Progenitor cell of endocrine pancreas (in vitro differentiated cells): ENCODE measurements at regions not wholly inside any gene's neighbourhood (a gene's known extent, or its start where the extent isn't known, plus 50 kb on each side); places are given as distances from the start of the nearest gene placed in this dataset.

Source experiments
- DNase-seq: peaks from one replicate; pipeline ENCODE4 v3.0.0; 2021; ENCODE audit warnings: low spot score; ENCODE audit not compliant: unreplicated experiment
- H3K27ac Mint-ChIP-seq: 2 replicates; pipeline ENCODE4 v1.8.0; 2021; ENCODE audit warnings: mild to moderate bottlenecking, moderate library complexity, mixed read lengths
- H3K27me3 Mint-ChIP-seq: 2 replicates; pipeline ENCODE4 v1.8.0; 2021; ENCODE audit warnings: mixed read lengths
- H3K36me3 Mint-ChIP-seq: 2 replicates; pipeline ENCODE4 v1.8.0; 2022; ENCODE audit warnings: mixed read lengths; ENCODE audit not compliant: insufficient read depth
- H3K4me1 Mint-ChIP-seq: 2 replicates; pipeline ENCODE4 v1.8.0; 2021; ENCODE audit warnings: low read depth, mixed read lengths
- H3K4me3 Mint-ChIP-seq: 2 replicates; pipeline ENCODE4 v1.8.0; 2021; ENCODE audit warnings: low read depth, mild to moderate bottlenecking, moderate library complexity, mixed read lengths
- H3K9me3 Mint-ChIP-seq: 2 replicates; pipeline ENCODE4 v1.8.0; 2021; ENCODE audit warnings: low read depth, mixed read lengths
- TF ChIP-seq, protein P1 (sequence below): fragments of 200-600 bp; sonication (generic); IDR thresholded peaks from one replicate; pipeline ENCODE4 v1.5.0; 2021; ENCODE audit warnings: antibody characterized with exemption, mild to moderate bottlenecking; ENCODE audit not compliant: unreplicated experiment

GRCh38 chr2:159855557-159856061 is 57.6 kb upstream of the CD302 start:
- no peak overlapping the region for H3K4me3 Mint-ChIP-seq
- TF ChIP-seq, protein P1, sequence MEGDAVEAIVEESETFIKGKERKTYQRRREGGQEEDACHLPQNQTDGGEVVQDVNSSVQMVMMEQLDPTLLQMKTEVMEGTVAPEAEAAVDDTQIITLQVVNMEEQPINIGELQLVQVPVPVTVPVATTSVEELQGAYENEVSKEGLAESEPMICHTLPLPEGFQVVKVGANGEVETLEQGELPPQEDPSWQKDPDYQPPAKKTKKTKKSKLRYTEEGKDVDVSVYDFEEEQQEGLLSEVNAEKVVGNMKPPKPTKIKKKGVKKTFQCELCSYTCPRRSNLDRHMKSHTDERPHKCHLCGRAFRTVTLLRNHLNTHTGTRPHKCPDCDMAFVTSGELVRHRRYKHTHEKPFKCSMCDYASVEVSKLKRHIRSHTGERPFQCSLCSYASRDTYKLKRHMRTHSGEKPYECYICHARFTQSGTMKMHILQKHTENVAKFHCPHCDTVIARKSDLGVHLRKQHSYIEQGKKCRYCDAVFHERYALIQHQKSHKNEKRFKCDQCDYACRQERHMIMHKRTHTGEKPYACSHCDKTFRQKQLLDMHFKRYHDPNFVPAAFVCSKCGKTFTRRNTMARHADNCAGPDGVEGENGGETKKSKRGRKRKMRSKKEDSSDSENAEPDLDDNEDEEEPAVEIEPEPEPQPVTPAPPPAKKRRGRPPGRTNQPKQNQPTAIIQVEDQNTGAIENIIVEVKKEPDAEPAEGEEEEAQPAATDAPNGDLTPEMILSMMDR: no peak

GRCh38 chr2:159855143-159855542 is 57.1 kb upstream of the CD302 start:
- H3K27me3 Mint-ChIP-seq: no peaks in the 10 kb centered on the region
- no peak for DNase-seq
- H3K36me3 Mint-ChIP-seq: no peaks in the 10 kb centered on the region
- H3K4me3 Mint-ChIP-seq: no peak overlapping the region
- no peaks in the 10 kb centered on the region for H3K9me3 Mint-ChIP-seq
- no peak overlapping the region for H3K27ac Mint-ChIP-seq
- H3K4me1 Mint-ChIP-seq: peaks cover 9% of the 10 kb centered on the region
- TF ChIP-seq, protein P1: no peak

More at GRCh38 chr2:159855557-159856061, 57.6 kb upstream of the CD302 start:
- no peaks in the 10 kb centered on the region for H3K9me3 Mint-ChIP-seq
- no peak for DNase-seq
- no peak overlapping the region for H3K27ac Mint-ChIP-seq
- H3K36me3 Mint-ChIP-seq: no peaks in the 10 kb centered on the region
- peaks cover 9% of the 10 kb centered on the region for H3K4me1 Mint-ChIP-seq
- no peaks in the 10 kb centered on the region for H3K27me3 Mint-ChIP-seq

DNA sequence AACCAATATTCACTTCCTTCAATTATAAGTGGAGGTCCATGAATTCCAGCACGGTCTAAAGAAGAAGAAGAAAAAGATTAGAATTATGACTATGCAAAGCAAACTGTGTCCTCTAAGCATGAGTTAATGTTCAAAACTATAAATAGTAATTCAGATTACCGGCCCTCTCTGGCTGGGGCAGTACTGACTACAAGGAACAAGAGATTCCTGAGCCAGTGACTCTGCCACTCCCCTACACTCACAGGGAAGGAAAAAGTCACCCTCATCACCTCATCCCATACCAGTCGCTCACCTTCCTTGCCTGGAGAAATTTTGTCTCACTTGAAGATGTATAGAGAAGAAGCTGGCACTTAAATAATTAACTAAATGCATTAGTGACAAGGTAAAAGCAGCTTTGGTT is 56.5 kb upstream of the CD302 start:
- Mint-ChIP-seq H3K4me1 (peaks cover 9% of the 10 kb centered on the region), H3K27ac (no peak overlapping the region), H3K9me3 (no peaks in the 10 kb centered on the region), H3K27me3 (no peaks in the 10 kb centered on the region), H3K36me3 (no peaks in the 10 kb centered on the region), H3K4me3 (no peak overlapping the region)
- TF ChIP-seq, protein P1: no peak
- DNase-seq: no peak

DNA sequence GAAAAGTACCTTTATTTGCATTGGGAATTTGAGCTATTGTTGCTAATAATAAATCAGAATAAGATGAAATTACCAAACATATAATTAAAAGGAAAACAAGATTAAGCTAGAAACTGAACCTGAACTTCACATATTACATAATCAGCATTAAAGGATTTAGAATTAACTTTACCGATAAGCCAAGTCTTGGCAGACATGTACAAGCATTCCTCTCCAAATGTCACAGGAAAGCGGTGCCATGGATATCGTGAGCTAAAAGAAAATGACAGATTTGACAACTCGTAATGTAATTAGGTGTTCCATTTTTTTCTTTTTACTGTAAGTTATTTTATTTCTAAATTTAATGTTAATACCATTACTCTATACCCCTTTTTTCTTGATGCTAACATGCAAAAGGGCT is 55.1 kb upstream of the CD302 start:
- Mint-ChIP-seq H3K4me1 (peaks cover 9% of the 10 kb centered on the region), H3K9me3 (no peaks in the 10 kb centered on the region), H3K27me3 (no peaks in the 10 kb centered on the region), H3K36me3 (no peaks in the 10 kb centered on the region), H3K4me3 (no peak overlapping the region), H3K27ac (no peak overlapping the region)
- TF ChIP-seq, protein P1: no peak
- DNase-seq: no peak

GRCh38 chr2:159851941-159852340 is 53.9 kb upstream of the CD302 start:
- Mint-ChIP-seq H3K36me3 (no peaks in the 10 kb centered on the region), H3K4me1 (peaks cover 9% of the 10 kb centered on the region)
- TF ChIP-seq, protein P1: no peak

More at GRCh38 chr2:159851941-159852340, 53.9 kb upstream of the CD302 start:
- Mint-ChIP-seq H3K27me3 (no peaks in the 10 kb centered on the region), H3K9me3 (no peaks in the 10 kb centered on the region), H3K27ac (no peak overlapping the region), H3K4me3 (no peak overlapping the region)
- no peak for DNase-seq
